ENCODE measurements at regions not wholly inside any gene's neighbourhood (a gene's known extent, or its start where the extent isn't known, plus 50 kb on each side); places are given as distances from the start of the nearest gene placed in this dataset.

DNA sequence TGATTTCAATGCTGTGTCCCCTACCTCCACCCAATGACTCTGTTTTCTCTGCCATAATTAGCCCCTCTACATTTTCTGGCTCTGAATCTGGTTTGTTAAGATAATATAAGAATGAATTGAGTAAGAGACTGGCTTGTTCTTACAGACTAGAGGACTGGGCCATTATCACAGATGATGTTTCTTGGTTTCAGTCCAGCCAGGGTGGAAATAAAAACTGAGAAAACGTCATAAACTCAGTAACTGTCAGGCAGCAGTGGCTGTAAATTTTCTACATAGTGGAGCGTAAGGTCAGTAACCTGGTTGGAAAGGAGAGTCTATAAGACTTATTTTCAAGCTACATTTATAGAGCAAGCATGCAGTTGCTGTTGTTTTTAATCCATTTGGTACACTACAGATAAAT is 485.4 kb downstream of the HTR7 start:
- H3K79me2 ChIP-seq (ENCODE audit: insufficient read depth, low read depth), result no peaks in the 10 kb centered on the region
- H2AFZ ChIP-seq (ENCODE audit: low read depth), result no peak overlapping the region
- no peaks in the 10 kb centered on the region for H3K4me1 ChIP-seq (ENCODE audit: low read depth, poor library complexity, severe bottlenecking)
- H3K27me3 ChIP-seq (ENCODE audit: insufficient read depth, low read depth), result no peaks in the 10 kb centered on the region
- no peak overlapping the region for H3K4me2 ChIP-seq
- no peak overlapping the region for H3K9ac ChIP-seq
- no peaks in the 10 kb centered on the region for H4K20me1 ChIP-seq (ENCODE audit: insufficient read depth)
- no peak overlapping the region for H3K4me3 ChIP-seq (IDR thresholded peaks at IDR 0.05; ENCODE audit: insufficient read depth, low read depth, low read length)
- H3K27ac ChIP-seq, result no peak overlapping the region
- TF ChIP-seq, protein P1, sequence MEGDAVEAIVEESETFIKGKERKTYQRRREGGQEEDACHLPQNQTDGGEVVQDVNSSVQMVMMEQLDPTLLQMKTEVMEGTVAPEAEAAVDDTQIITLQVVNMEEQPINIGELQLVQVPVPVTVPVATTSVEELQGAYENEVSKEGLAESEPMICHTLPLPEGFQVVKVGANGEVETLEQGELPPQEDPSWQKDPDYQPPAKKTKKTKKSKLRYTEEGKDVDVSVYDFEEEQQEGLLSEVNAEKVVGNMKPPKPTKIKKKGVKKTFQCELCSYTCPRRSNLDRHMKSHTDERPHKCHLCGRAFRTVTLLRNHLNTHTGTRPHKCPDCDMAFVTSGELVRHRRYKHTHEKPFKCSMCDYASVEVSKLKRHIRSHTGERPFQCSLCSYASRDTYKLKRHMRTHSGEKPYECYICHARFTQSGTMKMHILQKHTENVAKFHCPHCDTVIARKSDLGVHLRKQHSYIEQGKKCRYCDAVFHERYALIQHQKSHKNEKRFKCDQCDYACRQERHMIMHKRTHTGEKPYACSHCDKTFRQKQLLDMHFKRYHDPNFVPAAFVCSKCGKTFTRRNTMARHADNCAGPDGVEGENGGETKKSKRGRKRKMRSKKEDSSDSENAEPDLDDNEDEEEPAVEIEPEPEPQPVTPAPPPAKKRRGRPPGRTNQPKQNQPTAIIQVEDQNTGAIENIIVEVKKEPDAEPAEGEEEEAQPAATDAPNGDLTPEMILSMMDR (conservative IDR thresholded peaks at IDR 0.05; ENCODE audit: low read depth, low read length), result no peak
- H3K36me3 ChIP-seq (ENCODE audit: insufficient read depth), result no peaks in the 10 kb centered on the region

DNA sequence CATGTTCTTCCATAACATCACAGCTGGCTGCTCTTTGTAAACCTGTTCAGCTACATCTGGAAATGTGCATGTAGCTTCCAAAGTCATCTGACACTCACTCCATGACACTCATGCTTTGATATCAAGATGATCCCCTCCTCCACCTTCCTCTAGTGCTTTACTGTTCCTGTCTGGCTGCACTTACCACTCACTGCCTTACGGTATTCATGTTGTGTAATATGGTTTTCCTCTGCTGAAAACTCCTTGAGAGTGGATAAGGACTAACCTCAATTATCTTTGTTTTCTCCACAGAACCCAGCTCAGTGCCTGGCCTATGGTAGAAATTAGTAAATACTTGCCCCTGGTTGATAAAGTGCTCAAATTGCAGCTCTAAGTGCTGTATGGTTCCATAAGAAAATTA is 483.9 kb downstream of the HTR7 start:
- TF ChIP-seq, protein P1 (conservative IDR thresholded peaks at IDR 0.05; ENCODE audit: low read depth, low read length), result no peak
- no peaks in the 10 kb centered on the region for H3K36me3 ChIP-seq (ENCODE audit: insufficient read depth)
- no peaks in the 10 kb centered on the region for H3K27me3 ChIP-seq (ENCODE audit: insufficient read depth, low read depth)
- H3K79me2 ChIP-seq (ENCODE audit: insufficient read depth, low read depth), result no peaks in the 10 kb centered on the region
- no peak overlapping the region for H3K4me3 ChIP-seq (IDR thresholded peaks at IDR 0.05; ENCODE audit: insufficient read depth, low read depth, low read length)
- no peak overlapping the region for H3K4me2 ChIP-seq
- H3K4me1 ChIP-seq (ENCODE audit: low read depth, poor library complexity, severe bottlenecking), result no peaks in the 10 kb centered on the region
- no peaks in the 10 kb centered on the region for H4K20me1 ChIP-seq (ENCODE audit: insufficient read depth)
- H2AFZ ChIP-seq (ENCODE audit: low read depth), result no peak overlapping the region
- no peak overlapping the region for H3K9ac ChIP-seq
- no peak overlapping the region for H3K27ac ChIP-seq

DNA sequence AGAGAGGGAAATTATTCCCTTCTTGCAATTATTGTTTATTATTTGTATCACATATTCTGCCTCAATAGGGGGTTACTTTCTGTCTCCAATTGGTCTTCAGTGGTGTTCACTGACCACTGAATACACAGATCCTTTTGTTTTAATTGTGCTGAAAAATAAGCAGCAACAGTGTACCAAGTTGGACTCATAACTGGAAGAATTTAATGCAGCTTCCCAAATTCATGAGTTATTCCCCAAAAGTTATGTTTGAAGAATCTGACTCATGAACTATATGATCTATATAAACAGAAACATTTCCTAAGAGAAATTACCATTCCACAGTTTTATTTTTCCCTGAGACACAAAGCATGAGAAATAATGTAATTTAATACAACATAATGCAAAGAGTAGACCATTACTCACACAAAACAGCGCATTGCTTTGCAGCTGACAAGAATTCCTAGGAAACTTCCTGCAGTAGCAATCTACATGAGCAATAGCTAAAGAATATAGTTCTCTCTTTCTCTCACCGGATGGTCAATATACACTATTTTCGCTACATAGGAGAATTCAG is 479.2 kb downstream of the HTR7 start:
- no peak overlapping the region for H3K9ac ChIP-seq
- no peaks in the 10 kb centered on the region for H3K79me2 ChIP-seq (ENCODE audit: insufficient read depth, low read depth)
- no peak overlapping the region for H2AFZ ChIP-seq (ENCODE audit: low read depth)
- H3K36me3 ChIP-seq (ENCODE audit: insufficient read depth), result no peaks in the 10 kb centered on the region
- no peak overlapping the region for H3K4me2 ChIP-seq
- no peaks in the 10 kb centered on the region for H3K4me1 ChIP-seq (ENCODE audit: low read depth, poor library complexity, severe bottlenecking)
- H3K4me3 ChIP-seq (IDR thresholded peaks at IDR 0.05; ENCODE audit: insufficient read depth, low read depth, low read length), result no peak overlapping the region
- no peaks in the 10 kb centered on the region for H4K20me1 ChIP-seq (ENCODE audit: insufficient read depth)
- no peaks in the 10 kb centered on the region for H3K27me3 ChIP-seq (ENCODE audit: insufficient read depth, low read depth)
- TF ChIP-seq, protein P1 (conservative IDR thresholded peaks at IDR 0.05; ENCODE audit: low read depth, low read length), result no peak
- H3K27ac ChIP-seq, result no peak overlapping the region

DNA sequence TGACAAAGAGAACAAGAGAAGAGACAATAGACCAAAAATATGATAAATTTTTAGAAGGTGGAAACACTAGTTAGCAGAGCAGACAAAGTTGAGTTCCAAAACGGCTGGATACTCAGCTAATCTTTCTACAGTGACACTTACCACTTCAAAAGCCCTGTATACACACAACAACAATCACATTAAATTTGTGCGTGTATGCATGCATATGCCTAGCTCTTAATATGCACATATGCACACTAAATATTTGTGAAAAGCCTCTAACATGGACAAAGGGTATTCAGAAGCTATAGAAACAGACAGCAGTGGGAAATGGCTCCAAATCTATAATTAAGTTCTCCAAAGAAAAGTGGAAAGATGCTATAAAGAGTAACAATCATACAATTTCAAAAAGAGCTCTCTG is 476.4 kb downstream of the HTR7 start:
- H3K4me2 ChIP-seq, result no peak overlapping the region
- H3K27me3 ChIP-seq (ENCODE audit: insufficient read depth, low read depth), result no peaks in the 10 kb centered on the region
- H3K4me3 ChIP-seq (IDR thresholded peaks at IDR 0.05; ENCODE audit: insufficient read depth, low read depth, low read length), result no peak overlapping the region
- H3K27ac ChIP-seq, result no peak overlapping the region
- H3K79me2 ChIP-seq (ENCODE audit: insufficient read depth, low read depth), result no peaks in the 10 kb centered on the region
- H3K36me3 ChIP-seq (ENCODE audit: insufficient read depth), result no peaks in the 10 kb centered on the region
- no peak overlapping the region for H2AFZ ChIP-seq (ENCODE audit: low read depth)
- no peaks in the 10 kb centered on the region for H3K4me1 ChIP-seq (ENCODE audit: low read depth, poor library complexity, severe bottlenecking)
- H3K9ac ChIP-seq, result no peak overlapping the region
- TF ChIP-seq, protein P1 (conservative IDR thresholded peaks at IDR 0.05; ENCODE audit: low read depth, low read length), result no peak
- no peaks in the 10 kb centered on the region for H4K20me1 ChIP-seq (ENCODE audit: insufficient read depth)

Data from KMS-11 (cell line).